HG02798 (cell line): ENCODE measurements at regions not wholly inside any gene's neighbourhood (a gene's known extent, or its start where the extent isn't known, plus 50 kb on each side); places are given as distances from the start of the nearest gene placed in this dataset.
"Not testable (repeated sequence)": the region's sequence is repeated elsewhere in the genome, so short reads cannot be mapped to it uniquely, and the experiment has no call there.

ENCODE experiments used
- ATAC-seq: cut with Tn5 transposase; IDR thresholded peaks from one replicate; pipeline ENCODE4 v1.9.1; 2021; ENCODE audit warnings: mild to moderate bottlenecking; ENCODE audit not compliant: unreplicated experiment, poor library complexity

GRCh38 chr7:10474048-10474447, 499.6 kb upstream of the PHF14 start:
- no peak for ATAC-seq

DNA sequence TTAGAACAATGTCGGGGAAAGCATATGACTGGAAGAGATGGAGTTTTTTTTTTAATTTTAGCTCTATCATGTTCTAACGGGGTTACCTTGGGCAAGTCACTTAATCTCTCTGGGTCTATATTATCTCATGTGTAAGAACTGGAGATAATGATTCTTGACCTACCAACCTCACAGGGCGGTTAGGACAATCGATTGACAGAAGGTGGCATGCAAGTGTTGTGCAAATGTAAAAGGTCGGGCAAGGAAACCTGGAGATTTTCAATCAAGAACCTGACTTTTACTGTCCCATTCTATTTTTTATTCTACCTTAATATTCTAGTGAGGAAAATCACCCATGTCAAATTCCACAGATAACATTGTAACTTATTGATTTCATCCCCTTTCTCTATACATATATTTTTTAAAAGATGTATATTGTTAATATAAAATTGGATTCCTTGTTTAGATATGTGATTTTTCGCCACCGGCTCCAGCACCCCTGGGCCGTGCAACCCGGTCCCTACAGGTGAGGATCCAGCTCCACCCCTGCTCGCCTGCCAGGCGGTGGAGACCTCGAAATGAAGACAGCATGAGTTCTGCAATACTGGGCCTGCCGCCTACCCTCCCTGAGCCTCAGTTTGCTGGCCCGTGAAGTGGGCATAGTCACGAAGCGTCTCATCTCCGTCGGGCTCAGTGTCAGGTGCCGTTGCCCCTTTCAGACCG, 497.6 kb upstream of the PHF14 start:
- no peak for ATAC-seq

- no peak for ATAC-seq
Measured at GRCh38 chr7:10476642-10477041, 497.0 kb upstream of the PHF14 start.

DNA sequence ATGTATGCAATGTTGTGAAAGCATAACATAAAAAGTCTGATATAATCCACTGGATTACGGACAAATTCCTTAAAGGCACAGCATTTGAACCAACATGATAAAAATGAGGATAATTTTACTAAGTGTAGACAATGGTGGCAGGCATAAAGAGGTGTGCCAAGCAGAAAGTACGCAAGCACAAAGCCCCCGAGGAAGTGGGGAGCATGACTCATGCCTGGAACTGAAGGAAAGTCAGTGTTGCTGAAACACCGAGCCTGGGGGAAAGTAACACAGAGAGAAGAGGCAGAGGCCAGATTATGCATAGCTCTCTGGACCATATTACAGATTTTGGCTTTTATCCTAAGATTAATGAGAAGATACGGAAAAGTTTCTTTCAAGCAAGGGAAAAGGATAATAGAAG, 490.0 kb upstream of the PHF14 start:
- no peak for ATAC-seq

- no peak for ATAC-seq
Measured at GRCh38 chr7:10484767-10485166, 488.9 kb upstream of the PHF14 start.

GRCh38 chr7:10501206-10501884, 472.3 kb upstream of the PHF14 start:
- not testable (repeated sequence) for ATAC-seq

DNA sequence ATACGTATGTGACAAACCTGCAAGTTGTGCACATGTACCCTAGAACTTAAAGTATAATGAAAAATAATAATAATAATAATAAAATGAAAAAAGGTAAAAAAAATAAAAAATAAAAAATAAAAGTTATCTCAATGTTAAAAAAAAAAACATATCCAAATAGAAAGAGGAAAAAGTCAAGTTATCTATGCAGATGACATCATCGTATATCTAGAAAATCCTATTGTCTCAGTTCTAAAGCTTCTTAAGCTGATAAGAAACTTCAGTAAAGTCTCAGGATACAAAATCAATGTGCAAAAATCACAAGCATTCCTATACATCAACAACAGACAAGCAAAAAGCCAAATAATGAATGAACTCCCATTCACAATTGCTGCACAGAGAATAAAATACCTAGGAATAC, 466.6 kb upstream of the PHF14 start:
- ATAC-seq, result no peak

GRCh38 chr7:10521306-10521705, 452.4 kb upstream of the PHF14 start:
- no peak for ATAC-seq

- ATAC-seq, result not testable (repeated sequence)
Measured at GRCh38 chr7:10533429-10533828, 440.2 kb upstream of the PHF14 start.

GRCh38 chr7:10536561-10536960, 437.1 kb upstream of the PHF14 start:
- no peak for ATAC-seq

GRCh38 chr7:10537764-10538163, 435.9 kb upstream of the PHF14 start:
- ATAC-seq, result no peak

GRCh38 chr7:10557375-10557774, 416.3 kb upstream of the PHF14 start:
- no peak for ATAC-seq

- ATAC-seq, result no peak
Measured at GRCh38 chr7:10560497-10560896, 413.2 kb upstream of the PHF14 start.

GRCh38 chr7:10568891-10569290, 404.8 kb upstream of the PHF14 start:
- ATAC-seq, result no peak

DNA sequence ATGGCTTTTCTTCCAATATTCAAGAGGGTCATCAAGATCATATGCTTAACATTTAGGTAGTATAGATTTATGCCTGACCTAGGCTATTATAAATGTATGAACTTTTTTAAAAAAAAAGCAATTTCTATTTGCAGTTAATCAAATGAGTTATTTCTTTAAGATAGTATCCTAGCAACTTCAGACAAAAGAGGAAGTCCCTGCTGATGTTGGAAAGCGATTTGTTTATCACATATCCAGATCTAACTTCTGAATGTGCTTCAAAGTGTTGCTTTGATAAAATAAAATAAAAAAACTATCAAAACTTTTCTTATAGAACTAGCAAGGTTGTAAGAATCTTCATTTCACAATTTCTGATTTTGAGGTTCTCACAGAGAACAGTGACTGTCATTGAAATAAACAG, 401.9 kb upstream of the PHF14 start:
- no peak for ATAC-seq

GRCh38 chr7:10577866-10578374, 395.8 kb upstream of the PHF14 start:
- ATAC-seq, result no peak

DNA sequence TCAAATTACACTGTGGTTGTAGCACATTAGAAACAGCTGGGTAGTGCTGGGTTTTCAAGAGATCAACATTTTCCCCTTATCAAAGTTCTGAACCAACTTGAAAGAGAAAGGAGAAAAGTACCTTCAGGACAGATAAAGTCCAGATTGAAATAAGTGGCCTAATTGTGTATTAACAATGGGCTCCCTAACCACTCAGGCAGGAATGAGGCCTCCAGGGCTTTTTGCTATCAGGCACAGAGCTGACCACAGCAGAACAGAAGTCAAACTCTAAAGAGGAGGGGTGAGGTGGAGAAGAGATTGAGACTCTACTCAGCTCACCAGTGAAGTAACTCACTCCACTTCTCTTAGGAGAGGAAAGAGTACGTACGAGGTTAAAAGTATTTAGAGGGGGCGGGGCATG, 394.1 kb upstream of the PHF14 start:
- ATAC-seq, result no peak

- ATAC-seq, result no peak
Measured at GRCh38 chr7:10584886-10585285, 388.8 kb upstream of the PHF14 start.

GRCh38 chr7:10588084-10588483, 385.6 kb upstream of the PHF14 start:
- no peak for ATAC-seq

GRCh38 chr7:10592604-10593003, 381.1 kb upstream of the PHF14 start:
- no peak for ATAC-seq

- ATAC-seq, result no peak
Measured at GRCh38 chr7:10593080-10593479, 380.6 kb upstream of the PHF14 start.

DNA sequence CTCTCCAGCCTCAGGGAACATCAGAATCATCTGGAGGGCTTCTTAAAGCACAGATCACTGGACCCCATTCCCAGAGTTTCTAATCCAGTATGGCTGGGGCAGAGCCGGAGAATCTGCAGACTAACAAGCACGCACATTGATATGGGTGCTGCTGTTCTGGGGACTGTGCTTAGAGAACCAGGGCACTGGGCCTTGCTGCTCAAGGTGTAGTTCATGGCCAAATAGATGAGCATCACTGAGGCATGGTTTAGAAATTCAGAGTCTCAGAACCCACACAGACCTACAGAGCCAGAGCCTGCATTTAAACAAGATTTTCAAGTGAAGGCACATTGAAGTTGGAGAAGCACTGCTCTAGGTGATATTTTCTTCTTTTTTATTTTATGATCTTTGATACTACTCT, 376.8 kb upstream of the PHF14 start:
- ATAC-seq, result no peak
